ENCODE measurements at regions not wholly inside any gene's neighbourhood (a gene's known extent, or its start where the extent isn't known, plus 50 kb on each side); places are given as distances from the start of the nearest gene placed in this dataset.

DNA sequence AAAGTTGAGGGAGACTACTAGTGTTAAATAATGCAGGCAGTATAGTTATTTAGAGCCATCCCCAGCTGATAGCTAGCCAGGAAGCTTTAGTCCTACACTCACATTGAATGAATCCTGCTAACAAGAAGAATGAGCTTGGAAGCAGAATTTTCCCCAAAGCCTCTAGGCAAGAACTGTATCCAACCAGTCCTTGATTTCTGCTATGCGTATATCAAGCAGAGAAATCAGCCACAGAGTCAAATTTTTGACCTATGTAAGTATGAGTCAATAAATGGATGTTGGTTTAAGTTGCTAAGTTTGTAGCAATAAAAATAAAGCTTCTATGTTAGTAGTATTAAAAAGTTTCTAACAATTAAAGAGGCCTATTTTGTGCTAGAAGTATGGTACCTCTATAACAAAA is 672.1 kb upstream of the CHD1 start:
- no peak for TF ChIP-seq POLR2AphosphoS5 (IDR thresholded peaks at IDR 0.05)
- TF ChIP-seq, protein P1, sequence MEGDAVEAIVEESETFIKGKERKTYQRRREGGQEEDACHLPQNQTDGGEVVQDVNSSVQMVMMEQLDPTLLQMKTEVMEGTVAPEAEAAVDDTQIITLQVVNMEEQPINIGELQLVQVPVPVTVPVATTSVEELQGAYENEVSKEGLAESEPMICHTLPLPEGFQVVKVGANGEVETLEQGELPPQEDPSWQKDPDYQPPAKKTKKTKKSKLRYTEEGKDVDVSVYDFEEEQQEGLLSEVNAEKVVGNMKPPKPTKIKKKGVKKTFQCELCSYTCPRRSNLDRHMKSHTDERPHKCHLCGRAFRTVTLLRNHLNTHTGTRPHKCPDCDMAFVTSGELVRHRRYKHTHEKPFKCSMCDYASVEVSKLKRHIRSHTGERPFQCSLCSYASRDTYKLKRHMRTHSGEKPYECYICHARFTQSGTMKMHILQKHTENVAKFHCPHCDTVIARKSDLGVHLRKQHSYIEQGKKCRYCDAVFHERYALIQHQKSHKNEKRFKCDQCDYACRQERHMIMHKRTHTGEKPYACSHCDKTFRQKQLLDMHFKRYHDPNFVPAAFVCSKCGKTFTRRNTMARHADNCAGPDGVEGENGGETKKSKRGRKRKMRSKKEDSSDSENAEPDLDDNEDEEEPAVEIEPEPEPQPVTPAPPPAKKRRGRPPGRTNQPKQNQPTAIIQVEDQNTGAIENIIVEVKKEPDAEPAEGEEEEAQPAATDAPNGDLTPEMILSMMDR (IDR thresholded peaks at IDR 0.05) = no peak
- no peak for TF ChIP-seq POLR2A (IDR thresholded peaks at IDR 0.05)
